Calu3 (cell line): ENCODE measurements at regions not wholly inside any gene's neighbourhood (a gene's known extent, or its start where the extent isn't known, plus 50 kb on each side); places are given as distances from the start of the nearest gene placed in this dataset.

Experiments
- BruUV-seq: library from RNA; stranded (reverse); fragments of 400-500 nt; replicated peaks from 2 replicates; lab custom pipeline; 2021; lab: Mats Ljungman, UMichigan
- CTCF ChIA-PET: fragments of 300-600 bp; sonication (Branson Sonifier 250); formaldehyde crosslinking; loops from one replicate; lab custom pipeline; 2022; ENCODE audit warnings: antibody characterized with exemption; lab: Charles Lee
- DNase-seq: peaks from one replicate; pipeline ENCODE4 v3.0.0; 2022
- H3K27ac Mint-ChIP-seq: one replicate; pipeline ENCODE4 v1.8.0; 2022; ENCODE audit warnings: mixed read lengths; ENCODE audit not compliant: unreplicated experiment
- H3K27me3 Mint-ChIP-seq: one replicate; pipeline ENCODE4 v1.8.0; 2022; ENCODE audit warnings: mixed read lengths; ENCODE audit not compliant: unreplicated experiment
- H3K36me3 Mint-ChIP-seq: one replicate; pipeline ENCODE4 v1.8.0; 2022; ENCODE audit warnings: mild to moderate bottlenecking, moderate library complexity, mixed read lengths; ENCODE audit not compliant: insufficient read depth, unreplicated experiment
- H3K4me1 Mint-ChIP-seq: one replicate; pipeline ENCODE4 v1.8.0; 2022; ENCODE audit warnings: mild to moderate bottlenecking, low read depth, mixed read lengths; ENCODE audit not compliant: unreplicated experiment
- H3K4me3 Mint-ChIP-seq: one replicate; pipeline ENCODE4 v1.8.0; 2022; ENCODE audit warnings: mild to moderate bottlenecking, low read depth, moderate library complexity, mixed read lengths; ENCODE audit not compliant: unreplicated experiment
- H3K9me3 Mint-ChIP-seq: one replicate; pipeline ENCODE4 v1.8.0; 2022; ENCODE audit warnings: low read depth, mixed read lengths; ENCODE audit not compliant: unreplicated experiment
- intact Hi-C: fragments of 100-400 bp; cut with micrococcal nuclease; formaldehyde crosslinking; loops from one replicate; pipeline ENCODE4 v1.10.0; 2022; ENCODE audit not compliant: unreplicated experiment
- TF ChIP-seq, protein P1 (sequence below): fragments of 200-600 bp; IDR thresholded peaks from one replicate; pipeline ENCODE4 v1.8.0; 2022; ENCODE audit warnings: antibody characterized with exemption; ENCODE audit not compliant: unreplicated experiment

DNA sequence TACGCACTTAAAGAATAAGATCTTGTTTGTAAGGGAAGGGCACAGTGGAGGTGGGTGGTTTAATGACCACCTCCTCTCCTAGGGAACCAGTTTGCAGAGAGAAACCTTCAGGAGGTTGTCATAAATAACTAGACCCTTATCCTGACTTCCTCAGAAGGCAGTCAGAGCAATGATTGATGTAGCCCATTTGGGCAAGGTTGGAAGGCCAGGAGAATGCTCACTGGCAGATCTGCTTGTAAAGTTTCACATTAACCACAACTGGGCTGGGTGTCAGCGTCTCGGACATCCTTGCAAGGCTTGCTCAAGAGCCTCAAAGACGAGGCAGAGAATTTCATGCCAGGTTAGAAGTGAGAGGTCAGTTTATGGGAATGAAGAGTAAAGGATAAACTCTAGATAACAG, 87.6 kb upstream of the TRABD2B start:
- H3K27me3 Mint-ChIP-seq = peaks cover 28% of the 10 kb centered on the region
- H3K36me3 Mint-ChIP-seq = no peaks in the 10 kb centered on the region
- BruUV-seq = no TSS peak
- no peak overlapping the region for H3K27ac Mint-ChIP-seq
- TF ChIP-seq, protein P1, sequence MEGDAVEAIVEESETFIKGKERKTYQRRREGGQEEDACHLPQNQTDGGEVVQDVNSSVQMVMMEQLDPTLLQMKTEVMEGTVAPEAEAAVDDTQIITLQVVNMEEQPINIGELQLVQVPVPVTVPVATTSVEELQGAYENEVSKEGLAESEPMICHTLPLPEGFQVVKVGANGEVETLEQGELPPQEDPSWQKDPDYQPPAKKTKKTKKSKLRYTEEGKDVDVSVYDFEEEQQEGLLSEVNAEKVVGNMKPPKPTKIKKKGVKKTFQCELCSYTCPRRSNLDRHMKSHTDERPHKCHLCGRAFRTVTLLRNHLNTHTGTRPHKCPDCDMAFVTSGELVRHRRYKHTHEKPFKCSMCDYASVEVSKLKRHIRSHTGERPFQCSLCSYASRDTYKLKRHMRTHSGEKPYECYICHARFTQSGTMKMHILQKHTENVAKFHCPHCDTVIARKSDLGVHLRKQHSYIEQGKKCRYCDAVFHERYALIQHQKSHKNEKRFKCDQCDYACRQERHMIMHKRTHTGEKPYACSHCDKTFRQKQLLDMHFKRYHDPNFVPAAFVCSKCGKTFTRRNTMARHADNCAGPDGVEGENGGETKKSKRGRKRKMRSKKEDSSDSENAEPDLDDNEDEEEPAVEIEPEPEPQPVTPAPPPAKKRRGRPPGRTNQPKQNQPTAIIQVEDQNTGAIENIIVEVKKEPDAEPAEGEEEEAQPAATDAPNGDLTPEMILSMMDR = no peak
- no peak for DNase-seq
- CTCF ChIA-PET = no interaction called here
- H3K9me3 Mint-ChIP-seq = no peaks in the 10 kb centered on the region
- intact Hi-C loops = no loop called here
- no peaks in the 10 kb centered on the region for H3K4me1 Mint-ChIP-seq
- H3K4me3 Mint-ChIP-seq = no peak overlapping the region

DNA sequence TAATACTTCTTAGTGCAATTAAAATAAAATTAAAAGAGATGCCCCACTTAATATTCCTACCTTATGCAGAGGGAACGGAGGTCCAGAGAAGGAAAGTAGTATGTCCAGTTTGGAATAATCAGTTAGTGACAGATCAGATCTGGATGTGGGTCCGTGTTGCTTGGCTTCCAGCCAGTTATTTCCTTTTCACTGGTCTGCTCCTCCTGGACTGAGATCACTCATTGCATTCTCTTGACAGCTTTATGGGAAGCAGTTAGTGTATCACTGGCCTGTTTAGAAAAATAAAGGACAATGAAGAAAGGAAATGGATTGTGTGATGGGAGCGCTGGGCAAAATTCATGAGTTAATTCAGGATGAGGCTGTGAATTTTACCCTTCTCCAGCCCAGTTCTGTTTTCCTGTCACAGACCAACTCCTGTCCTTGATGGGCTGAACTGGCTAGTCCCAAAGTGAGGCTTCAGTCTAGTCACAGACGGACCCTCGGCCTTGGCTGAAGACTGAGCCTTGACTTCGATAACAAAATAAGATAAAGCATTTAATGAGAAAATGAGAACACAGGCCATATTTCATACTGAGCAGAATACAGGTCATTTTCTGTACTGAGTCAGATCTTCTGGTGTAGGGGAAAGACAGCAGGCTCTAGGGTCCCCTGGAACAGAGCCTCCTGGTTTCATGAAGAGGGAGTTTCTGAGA, 85.2 kb upstream of the TRABD2B start:
- no peak for DNase-seq
- Mint-ChIP-seq H3K27me3 (peaks cover 52% of the 10 kb centered on the region), H3K9me3 (no peaks in the 10 kb centered on the region), H3K4me3 (no peak overlapping the region), H3K36me3 (no peaks in the 10 kb centered on the region), H3K27ac (no peak overlapping the region), H3K4me1 (no peaks in the 10 kb centered on the region)
- BruUV-seq = no TSS peak
- CTCF ChIA-PET = no interaction called here
- TF ChIP-seq, protein P1 = no peak
- intact Hi-C loops = no loop called here

DNA sequence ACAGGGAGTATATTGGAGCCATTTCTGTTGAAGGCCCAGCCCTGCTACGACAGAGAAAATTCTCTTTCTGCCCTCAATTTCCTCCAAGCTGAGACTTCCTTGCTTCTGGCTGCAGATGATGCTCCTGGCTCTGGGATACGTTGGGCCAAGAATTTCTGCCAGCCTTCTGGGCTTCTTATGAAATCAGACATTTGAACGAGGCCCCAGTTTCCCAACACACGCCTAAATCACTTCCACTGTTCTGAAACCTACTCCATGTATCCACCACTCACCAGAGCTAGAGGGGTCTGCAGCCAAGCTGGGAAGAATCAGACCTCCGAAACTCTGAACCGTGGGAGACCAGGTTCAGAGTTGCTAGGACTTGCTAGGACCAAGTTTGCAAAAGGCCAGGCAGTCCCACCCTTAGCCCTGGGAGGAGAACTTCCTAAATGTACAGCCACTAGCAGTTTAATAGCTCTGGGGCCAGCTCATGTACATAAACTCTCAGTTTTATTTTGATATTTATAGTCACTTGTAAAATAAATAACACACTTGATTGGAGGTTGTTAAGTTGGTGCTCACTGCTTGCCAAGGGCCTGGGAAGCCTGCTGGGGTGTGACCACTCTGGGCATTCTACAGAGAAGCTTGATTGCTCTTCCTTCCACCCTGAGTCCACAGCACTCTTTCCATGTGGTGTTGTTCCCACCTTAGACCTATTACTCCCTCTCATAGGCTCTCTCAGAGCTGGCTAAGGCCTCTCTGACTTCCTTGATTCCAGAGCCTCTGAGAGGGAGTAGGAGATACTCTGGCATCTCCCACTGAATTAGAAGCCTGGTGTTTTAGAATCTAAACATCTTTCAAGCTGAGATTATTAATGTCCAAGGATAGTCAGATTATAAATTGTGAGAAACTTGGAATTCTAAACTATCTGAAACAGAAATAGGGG, 83.4 kb upstream of the TRABD2B start:
- H3K4me3 Mint-ChIP-seq = no peak overlapping the region

DNA sequence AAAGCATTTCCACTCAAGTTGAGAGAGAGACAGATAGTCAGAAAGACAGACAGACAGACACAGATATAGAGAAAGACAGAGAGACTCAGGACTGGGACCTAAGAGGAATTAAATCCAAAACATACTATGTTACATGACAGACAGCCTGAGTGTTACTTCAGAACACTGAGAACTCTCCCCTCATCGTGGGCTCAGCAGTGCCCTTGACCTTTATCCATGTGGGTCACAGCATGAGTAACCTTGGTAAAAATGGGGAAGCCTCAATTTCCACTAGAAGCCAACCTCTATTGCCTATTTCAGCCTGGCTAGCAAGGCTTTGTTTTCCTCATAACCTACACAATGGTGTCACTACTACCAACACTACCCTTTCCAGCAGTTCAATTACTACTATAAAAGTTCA, 81.9 kb upstream of the TRABD2B start:
- Mint-ChIP-seq H3K9me3 (no peaks in the 10 kb centered on the region), H3K4me1 (no peaks in the 10 kb centered on the region), H3K27me3 (peaks cover 59% of the 10 kb centered on the region), H3K27ac (no peak overlapping the region), H3K36me3 (no peaks in the 10 kb centered on the region), H3K4me3 (no peak overlapping the region)
- DNase-seq = no peak
- TF ChIP-seq, protein P1 = no peak
- CTCF ChIA-PET = no interaction called here
- intact Hi-C loops = no loop called here
- BruUV-seq = no TSS peak

More for the DNA sequence above, 83.4 kb upstream of the TRABD2B start:
- Mint-ChIP-seq H3K9me3 (no peaks in the 10 kb centered on the region), H3K36me3 (no peaks in the 10 kb centered on the region), H3K27ac (no peak overlapping the region), H3K4me1 (no peaks in the 10 kb centered on the region), H3K27me3 (peaks cover 69% of the 10 kb centered on the region)
- CTCF ChIA-PET = no interaction called here
- TF ChIP-seq, protein P1 = no peak
- intact Hi-C loops = no loop called here
- no peak for DNase-seq
- BruUV-seq = no TSS peak
